ENCODE measurements at regions not wholly inside any gene's neighbourhood (a gene's known extent, or its start where the extent isn't known, plus 50 kb on each side); places are given as distances from the start of the nearest gene placed in this dataset.

- TF ChIP-seq CTCF (IDR thresholded peaks at IDR 0.05) (no peak), EP300 (IDR thresholded peaks at IDR 0.05) (no peak)
These were observed 175.9 kb upstream of the NXPH2 start for GRCh38 chr2:138956116-138956515.
